H9 (cell line): ENCODE measurements at regions not wholly inside any gene's neighbourhood (a gene's known extent, or its start where the extent isn't known, plus 50 kb on each side); places are given as distances from the start of the nearest gene placed in this dataset.

Experiments
- DNase-seq: peaks from one replicate; pipeline ENCODE4 v3.0.0-alpha.2; 2017
- H2AFZ ChIP-seq: one replicate; pipeline ENCODE4 v1.6.1; 2013; ENCODE audit warnings: mild to moderate bottlenecking, low read length, control low read depth, moderate library complexity
- H2AK5ac ChIP-seq: 2 replicates; pipeline ENCODE4 v1.6.1; 2013; ENCODE audit warnings: low read length, control low read depth, mixed read lengths; ENCODE audit not compliant: insufficient read length
- H2BK120ac ChIP-seq: one replicate; pipeline ENCODE4 v1.6.1; 2013; ENCODE audit warnings: low read depth, mild to moderate bottlenecking, low read length, control low read depth, inconsistent platforms; ENCODE audit not compliant: poor library complexity, severe bottlenecking
- H2BK12ac ChIP-seq: 2 replicates; pipeline ENCODE4 v1.6.1; 2013; ENCODE audit warnings: low read length, control low read depth, mixed read lengths, low read depth; ENCODE audit not compliant: insufficient read length
- H2BK15ac ChIP-seq: 2 replicates; pipeline ENCODE4 v1.6.1; 2013; ENCODE audit warnings: low read depth, low read length, control low read depth
- H2BK20ac ChIP-seq: one replicate; pipeline ENCODE4 v1.6.1; 2013; ENCODE audit warnings: low read depth, mild to moderate bottlenecking, low read length, control low read depth, inconsistent platforms; ENCODE audit not compliant: poor library complexity, severe bottlenecking
- H2BK5ac ChIP-seq: 2 replicates; pipeline ENCODE4 v1.6.1; 2013; ENCODE audit warnings: low read length, control low read depth, mixed read lengths; ENCODE audit not compliant: insufficient read length
- H3K14ac ChIP-seq: 2 replicates; pipeline ENCODE4 v1.6.1; 2013; ENCODE audit warnings: low read length, control low read depth; ENCODE audit not compliant: insufficient read depth
- H3K18ac ChIP-seq: 2 replicates; pipeline ENCODE4 v1.6.1; 2013; ENCODE audit warnings: low read depth, mild to moderate bottlenecking, mixed read lengths, low read length, control low read depth; ENCODE audit not compliant: insufficient read length
- H3K23ac ChIP-seq: 2 replicates; pipeline ENCODE4 v1.6.1; 2013; ENCODE audit warnings: low read length, control low read depth, mixed read lengths, low read depth; ENCODE audit not compliant: insufficient read length
- H3K23me2 ChIP-seq: 2 replicates; pipeline ENCODE4 v1.6.1; 2013; ENCODE audit warnings: low read depth, mild to moderate bottlenecking, mixed read lengths, low read length, control low read depth; ENCODE audit not compliant: insufficient read length, poor library complexity, severe bottlenecking
- H3K27ac ChIP-seq: 2 replicates; pipeline ENCODE4 v1.5.1; 2013; ENCODE audit warnings: low read length, control low read depth, mixed read lengths, low read depth; ENCODE audit not compliant: insufficient read length
- H3K27me3 ChIP-seq: 2 replicates; pipeline ENCODE4 v1.6.1; 2013; ENCODE audit warnings: low read length, control low read depth, inconsistent platforms; ENCODE audit not compliant: insufficient read depth
- H3K4ac ChIP-seq: 2 replicates; pipeline ENCODE4 v1.6.1; 2013; ENCODE audit warnings: low read depth, mild to moderate bottlenecking, control low read depth, inconsistent platforms, low read length, moderate library complexity
- H3K4me1 ChIP-seq: 2 replicates; pipeline ENCODE4 v1.6.1; 2013; ENCODE audit warnings: low read length, control low read depth, inconsistent platforms; ENCODE audit not compliant: insufficient read depth
- H3K4me2 ChIP-seq: 2 replicates; pipeline ENCODE4 v1.6.1; 2013; ENCODE audit warnings: low read length, control low read depth, mixed read lengths; ENCODE audit not compliant: insufficient read length, insufficient read depth
- H3K56ac ChIP-seq: 2 replicates; pipeline ENCODE4 v1.6.1; 2013; ENCODE audit warnings: low read depth, mild to moderate bottlenecking, mixed read lengths, low read length, control low read depth; ENCODE audit not compliant: insufficient read length
- H3K79me1 ChIP-seq: 2 replicates; pipeline ENCODE4 v1.6.1; 2013; ENCODE audit warnings: low read depth, mild to moderate bottlenecking, moderate library complexity, low read length, control low read depth, inconsistent platforms; ENCODE audit not compliant: insufficient read depth, poor library complexity, severe bottlenecking
- H3K79me2 ChIP-seq: 2 replicates; pipeline ENCODE4 v1.6.1; 2013; ENCODE audit warnings: low read length, control low read depth, inconsistent platforms; ENCODE audit not compliant: insufficient read depth
- H3K9ac ChIP-seq: 2 replicates; pipeline ENCODE4 v1.6.1; 2013; ENCODE audit warnings: low read length, control low read depth, mixed read lengths; ENCODE audit not compliant: insufficient read length; ENCODE audit errors: extremely low read depth
- H3K9me3 ChIP-seq: one replicate; pipeline ENCODE4 v1.6.1; 2013; ENCODE audit warnings: low read depth, low read length, inconsistent platforms; ENCODE audit not compliant: control insufficient read depth
- H3T11ph ChIP-seq: one replicate; pipeline ENCODE4 v1.6.1; 2013; ENCODE audit warnings: mild to moderate bottlenecking, low read length, control low read depth, inconsistent platforms
- H4K20me1 ChIP-seq: one replicate; pipeline ENCODE4 v1.6.1; 2013; ENCODE audit not compliant: control insufficient read depth, insufficient read length, insufficient read depth
- H4K5ac ChIP-seq: 2 replicates; pipeline ENCODE4 v1.6.1; 2013; ENCODE audit warnings: low read depth, mild to moderate bottlenecking, mixed read lengths, low read length, control low read depth; ENCODE audit not compliant: insufficient read length
- H4K8ac ChIP-seq: replicated peaks from 2 replicates; pipeline ENCODE4 v1.6.1; 2013; ENCODE audit warnings: low read length, control low read depth, mixed read lengths, low read depth; ENCODE audit not compliant: insufficient read length
- H4K91ac ChIP-seq: 2 replicates; pipeline ENCODE4 v1.6.1; 2013; ENCODE audit warnings: low read depth, mild to moderate bottlenecking, moderate library complexity, mixed read lengths, low read length, control low read depth; ENCODE audit not compliant: insufficient read length
- H3K27ac Mint-ChIP-seq, 3 experiments: 2 replicates in 2 of 3; 3 replicates in 1 of 3; pipeline ENCODE4 v1.8.0; 2020 to 2021; ENCODE audit warnings: mixed read lengths in 3 of 3, mild to moderate bottlenecking in 1 of 3, moderate library complexity in 1 of 3
- H3K27me3 Mint-ChIP-seq: 2 replicates; pipeline ENCODE4 v1.8.0; 2021; ENCODE audit warnings: low read depth, mild to moderate bottlenecking, moderate library complexity, mixed read lengths
- H3K36me3 Mint-ChIP-seq, 3 experiments: 2 replicates in 2 of 3; 3 replicates in 1 of 3; pipeline ENCODE4 v1.8.0; 2020 to 2021; ENCODE audit warnings: low read depth in 3 of 3, mixed read lengths in 3 of 3; ENCODE audit not compliant: insufficient read depth in 1 of 3
- H3K4me1 Mint-ChIP-seq, 2 experiments: 2 replicates each; pipeline ENCODE4 v1.8.0; 2020; ENCODE audit warnings: mixed read lengths in 2 of 2
- H3K4me3 Mint-ChIP-seq, 2 experiments: 2 replicates in 1 of 2; 3 replicates in 1 of 2; pipeline ENCODE4 v1.8.0; 2020 to 2021; ENCODE audit warnings: mild to moderate bottlenecking in 2 of 2, mixed read lengths in 2 of 2, moderate library complexity in 1 of 2
- H3K9me3 Mint-ChIP-seq, 2 experiments: 2 replicates in 1 of 2; 3 replicates in 1 of 2; pipeline ENCODE4 v1.8.0; 2020; ENCODE audit warnings: mild to moderate bottlenecking in 2 of 2, mixed read lengths in 2 of 2, moderate library complexity in 1 of 2
- WGBS: extraction: QIAGEN DNeasy Blood & Tissue Kit; methylation state at CpG from one replicate; pipeline ENCODE4 v1.1.7; 2013; ENCODE audit warnings: missing lambda C conversion rate, low lambda C conversion rate, mixed read lengths; ENCODE audit not compliant: insufficient read length; ENCODE audit errors: extremely low coverage; 5-methylcytosine and 5-hydroxymethylcytosine counted together
- TF ChIP-seq, protein P1 (sequence below): fragments of 200-600 bp; sonication (generic); conservative IDR thresholded peaks from 3 replicates; pipeline ENCODE4 v1.8.0; 2021; ENCODE audit warnings: antibody characterized with exemption, mild to moderate bottlenecking

- Mint-ChIP-seq H3K4me3 (no peak overlapping the region), H3K36me3 (no peaks in the 10 kb centered on the region), H3K27ac (no peak overlapping the region), H3K9me3 (no peaks in the 10 kb centered on the region), H3K27me3 (no peaks in the 10 kb centered on the region; the same call in 1 of the 2 replicates), H3K4me1 (no peaks in the 10 kb centered on the region)
- Histone ChIP-seq H4K20me1 (no peaks in the 10 kb centered on the region), H2BK20ac (no peak overlapping the region), H2AK5ac (no peak overlapping the region), H4K5ac (no peak overlapping the region), H3K79me1 (no peaks in the 10 kb centered on the region), H3K9me3 (no peaks in the 10 kb centered on the region), H2BK12ac (no peak overlapping the region), H3K18ac (no peak overlapping the region), H3K27me3 (no peaks in the 10 kb centered on the region), H3K4ac (no peak overlapping the region), H3K14ac (no peak overlapping the region), H3K23me2 (no peaks in the 10 kb centered on the region), H2BK5ac (no peak overlapping the region), H3K4me1 (no peaks in the 10 kb centered on the region), H3K27ac (no peak overlapping the region), H2BK15ac (0 out of 2 replicates have a peak overlapping the region, but pooled peaks have one; percentile 12), H2BK120ac (no peak overlapping the region), H3T11ph (no peak overlapping the region), H2AFZ (no peak overlapping the region), H4K91ac (no peak overlapping the region), H3K79me2 (no peaks in the 10 kb centered on the region), H3K4me2 (no peak overlapping the region), H3K9ac (no peak overlapping the region), H3K23ac (no peak overlapping the region), H4K8ac (no peak overlapping the region), H3K56ac (no peak overlapping the region)
- no CpG with 5 or more reads among the region's 6 CpGs for WGBS
- DNase-seq, result no peak
- TF ChIP-seq, protein P1, sequence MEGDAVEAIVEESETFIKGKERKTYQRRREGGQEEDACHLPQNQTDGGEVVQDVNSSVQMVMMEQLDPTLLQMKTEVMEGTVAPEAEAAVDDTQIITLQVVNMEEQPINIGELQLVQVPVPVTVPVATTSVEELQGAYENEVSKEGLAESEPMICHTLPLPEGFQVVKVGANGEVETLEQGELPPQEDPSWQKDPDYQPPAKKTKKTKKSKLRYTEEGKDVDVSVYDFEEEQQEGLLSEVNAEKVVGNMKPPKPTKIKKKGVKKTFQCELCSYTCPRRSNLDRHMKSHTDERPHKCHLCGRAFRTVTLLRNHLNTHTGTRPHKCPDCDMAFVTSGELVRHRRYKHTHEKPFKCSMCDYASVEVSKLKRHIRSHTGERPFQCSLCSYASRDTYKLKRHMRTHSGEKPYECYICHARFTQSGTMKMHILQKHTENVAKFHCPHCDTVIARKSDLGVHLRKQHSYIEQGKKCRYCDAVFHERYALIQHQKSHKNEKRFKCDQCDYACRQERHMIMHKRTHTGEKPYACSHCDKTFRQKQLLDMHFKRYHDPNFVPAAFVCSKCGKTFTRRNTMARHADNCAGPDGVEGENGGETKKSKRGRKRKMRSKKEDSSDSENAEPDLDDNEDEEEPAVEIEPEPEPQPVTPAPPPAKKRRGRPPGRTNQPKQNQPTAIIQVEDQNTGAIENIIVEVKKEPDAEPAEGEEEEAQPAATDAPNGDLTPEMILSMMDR, result no peak
Observed at GRCh38 chr3:34377961-34378360, 579.5 kb downstream of the PDCD6IP start.
